CD4-positive, alpha-beta T cell treated with Interleukin-15 for 4 hours (primary cell): ENCODE measurements at regions not wholly inside any gene's neighbourhood (a gene's known extent, or its start where the extent isn't known, plus 50 kb on each side); places are given as distances from the start of the nearest gene placed in this dataset.

Experiments used
- DNase-seq: peaks from one replicate; pipeline ENCODE4 v3.0.0-alpha.2; 2020; ENCODE audit warnings: low spot score

- DNase-seq = no peak
Measured at GRCh38 chr3:21801631-21802030, 50.6 kb upstream of the ZNF385D start.

- DNase-seq = no peak
Measured at GRCh38 chr3:21803604-21804003, 52.6 kb upstream of the ZNF385D start.

- no peak for DNase-seq
Measured at GRCh38 chr3:21804330-21804729, 53.3 kb upstream of the ZNF385D start.

GRCh38 chr3:21806733-21807132 lies 55.7 kb upstream of the ZNF385D start:
- no peak for DNase-seq

DNA sequence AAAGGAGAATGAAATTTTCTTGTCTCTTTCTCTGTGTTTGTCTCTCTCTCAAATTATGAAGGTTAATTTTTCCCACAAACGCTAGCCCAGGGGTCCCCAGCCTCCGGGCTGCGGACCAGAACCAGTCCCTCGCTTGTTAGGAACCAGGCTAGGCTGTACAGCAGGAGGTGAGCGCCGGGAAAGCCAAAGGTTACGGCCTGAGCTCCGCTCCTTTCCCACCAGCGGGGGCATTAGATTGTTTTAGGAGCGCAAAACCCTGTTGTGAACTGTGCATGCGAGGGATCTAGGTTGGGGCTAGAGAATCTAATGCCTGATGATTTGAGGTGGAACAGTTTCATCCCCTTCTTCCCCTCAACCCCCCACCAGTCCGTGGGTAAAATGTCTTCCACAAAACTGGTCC lies 74.7 kb upstream of the ZNF385D start:
- DNase-seq = no peak

GRCh38 chr3:21826416-21826815 lies 75.4 kb upstream of the ZNF385D start:
- no peak for DNase-seq

GRCh38 chr3:21830541-21830940 lies 79.5 kb upstream of the ZNF385D start:
- DNase-seq = no peak

DNA sequence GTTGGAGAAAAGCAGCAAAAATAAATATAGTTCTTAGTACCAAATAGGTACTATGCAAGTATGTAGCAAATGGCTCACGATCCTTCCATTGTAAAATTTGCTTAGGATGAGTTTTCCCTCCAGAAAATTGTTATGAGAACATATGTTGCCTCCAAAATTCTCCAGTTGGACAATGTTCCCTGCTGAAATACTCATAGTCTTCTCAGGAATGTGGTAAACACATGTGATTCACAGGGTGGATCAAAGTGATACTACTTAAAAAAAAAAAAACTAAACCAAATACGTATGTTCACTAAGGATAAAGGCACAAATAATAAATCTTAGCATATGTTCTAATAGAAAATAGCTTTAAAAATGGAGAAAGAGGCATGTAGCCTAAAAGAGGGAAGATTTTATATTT lies 84.3 kb upstream of the ZNF385D start:
- DNase-seq = no peak

- no peak for DNase-seq
Measured at GRCh38 chr3:21836227-21836626, 85.2 kb upstream of the ZNF385D start.

DNA sequence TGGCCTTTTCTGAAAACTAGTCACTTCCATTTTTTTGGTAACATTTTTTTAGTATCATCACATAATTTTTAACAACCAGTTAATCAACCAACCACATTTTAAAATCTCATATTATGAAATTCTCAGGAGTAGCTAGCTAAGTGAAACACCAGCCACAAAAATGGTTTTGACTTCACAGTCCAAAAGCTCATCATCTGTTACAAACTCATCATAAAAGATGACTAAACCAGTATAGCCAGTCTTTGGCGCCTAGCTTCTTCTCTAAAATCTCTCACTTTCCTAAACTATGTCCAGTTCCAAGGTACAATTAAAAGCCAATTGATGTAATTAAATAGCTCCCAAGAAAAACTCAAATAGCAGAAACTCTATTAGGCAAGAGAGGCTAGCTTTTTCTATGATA lies 88.2 kb upstream of the ZNF385D start:
- no peak for DNase-seq

DNA sequence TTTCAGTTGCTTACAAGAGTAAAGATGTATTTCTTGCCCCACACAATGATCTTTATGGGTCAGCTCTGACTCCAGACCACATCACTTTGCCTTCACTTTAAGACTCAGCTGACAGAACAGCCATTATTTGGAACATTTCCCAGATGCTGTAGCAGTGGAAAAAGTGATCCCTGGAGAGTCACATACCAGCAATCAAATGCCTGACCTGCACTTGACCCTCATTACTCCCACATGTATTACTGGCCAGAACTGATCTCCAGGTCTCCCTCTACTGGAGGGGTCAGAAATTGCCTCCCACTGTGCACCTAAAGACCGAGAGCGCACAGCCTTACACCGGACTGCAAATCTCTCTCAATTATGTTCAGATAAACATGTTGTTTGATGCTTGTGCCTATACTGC lies 88.6 kb upstream of the ZNF385D start:
- no peak for DNase-seq

DNA sequence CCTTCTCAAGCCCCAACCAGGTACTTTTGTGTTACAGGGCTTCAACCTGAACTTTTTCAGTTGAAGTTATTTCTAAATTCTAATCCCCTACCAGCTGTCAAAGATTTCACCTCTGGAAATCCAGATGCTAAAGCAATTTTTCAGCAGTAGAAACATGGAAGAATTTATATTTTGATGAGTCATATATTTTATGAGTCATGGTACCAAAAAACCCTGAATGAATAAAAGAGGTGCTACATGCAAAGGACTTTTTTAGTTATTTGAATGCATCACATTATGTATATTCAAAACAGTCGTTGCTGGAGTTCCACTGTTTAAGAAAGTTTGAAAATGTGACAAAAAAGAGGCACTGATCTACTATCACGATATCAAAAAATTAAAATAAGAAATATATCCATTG lies 96.0 kb upstream of the ZNF385D start:
- no peak for DNase-seq

DNA sequence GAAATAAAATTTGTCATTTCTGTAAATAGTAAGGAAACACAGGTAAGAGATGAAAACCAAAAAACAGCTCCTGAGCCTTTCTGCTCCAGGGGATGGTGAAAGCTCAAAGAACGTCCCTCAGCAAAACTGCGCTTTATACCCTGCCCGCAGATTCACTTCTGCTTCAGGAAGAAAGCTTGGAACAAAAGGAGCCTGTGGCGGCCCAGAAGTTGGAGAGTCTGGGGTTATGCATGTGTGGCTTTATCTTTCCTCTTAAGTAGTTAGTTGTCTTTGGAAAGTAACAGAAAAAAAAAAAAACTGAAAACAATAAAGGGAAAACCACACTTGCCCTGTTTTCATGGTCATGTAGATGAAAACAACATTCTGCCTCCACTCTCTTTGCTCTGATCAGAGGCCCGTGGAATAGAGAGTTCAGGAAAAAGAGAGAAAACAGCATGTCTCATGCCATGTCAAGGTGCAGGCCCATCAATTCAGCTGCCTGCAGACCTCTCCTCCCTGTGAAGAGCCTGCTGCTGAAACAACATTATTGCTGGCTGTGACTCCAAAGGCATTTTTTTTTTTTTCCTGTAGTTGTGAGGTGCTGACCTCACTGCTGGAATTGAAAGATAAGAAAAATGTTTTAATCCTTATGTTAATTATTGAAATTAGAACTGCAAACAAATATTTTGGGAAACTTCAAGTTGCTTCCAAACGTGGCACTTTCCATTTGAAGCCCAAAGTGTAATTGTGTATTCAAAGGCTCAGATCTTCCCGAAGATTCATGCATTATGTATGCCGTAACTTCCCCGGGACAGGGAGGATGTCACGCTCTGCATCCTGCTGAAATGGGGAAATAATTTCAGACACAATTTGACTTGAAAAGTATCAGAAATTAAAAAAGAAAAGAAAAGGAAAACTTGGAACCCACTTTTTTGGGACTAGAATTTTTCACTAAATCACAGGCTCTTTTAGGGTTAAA lies 108.4 kb upstream of the ZNF385D start:
- no peak for DNase-seq

GRCh38 chr3:21860082-21860475 lies 109.1 kb upstream of the ZNF385D start:
- DNase-seq = no peak

DNA sequence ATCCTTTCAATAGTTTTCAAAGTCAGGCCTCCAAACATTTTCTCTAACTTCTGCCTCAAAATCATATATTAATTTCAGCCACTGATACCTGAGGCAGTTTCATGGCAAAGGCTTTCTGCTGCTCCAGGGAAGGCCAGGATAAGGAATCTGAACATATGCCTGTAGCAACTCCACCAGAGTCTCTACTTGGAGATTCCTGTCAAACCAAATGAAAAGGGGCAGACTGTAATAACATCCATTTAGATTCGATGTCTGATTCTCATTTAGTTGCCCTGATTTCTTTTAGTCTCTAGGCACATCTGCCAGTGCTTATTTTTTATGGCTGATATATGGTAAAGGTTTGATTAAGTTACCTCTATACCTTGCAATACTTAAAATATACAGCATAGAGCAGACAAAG lies 109.6 kb upstream of the ZNF385D start:
- DNase-seq = no peak

- DNase-seq = no peak
Measured at GRCh38 chr3:21876782-21877181, 125.8 kb upstream of the ZNF385D start.

- no peak for DNase-seq
Measured at GRCh38 chr3:21877214-21877754, 126.3 kb upstream of the ZNF385D start.

DNA sequence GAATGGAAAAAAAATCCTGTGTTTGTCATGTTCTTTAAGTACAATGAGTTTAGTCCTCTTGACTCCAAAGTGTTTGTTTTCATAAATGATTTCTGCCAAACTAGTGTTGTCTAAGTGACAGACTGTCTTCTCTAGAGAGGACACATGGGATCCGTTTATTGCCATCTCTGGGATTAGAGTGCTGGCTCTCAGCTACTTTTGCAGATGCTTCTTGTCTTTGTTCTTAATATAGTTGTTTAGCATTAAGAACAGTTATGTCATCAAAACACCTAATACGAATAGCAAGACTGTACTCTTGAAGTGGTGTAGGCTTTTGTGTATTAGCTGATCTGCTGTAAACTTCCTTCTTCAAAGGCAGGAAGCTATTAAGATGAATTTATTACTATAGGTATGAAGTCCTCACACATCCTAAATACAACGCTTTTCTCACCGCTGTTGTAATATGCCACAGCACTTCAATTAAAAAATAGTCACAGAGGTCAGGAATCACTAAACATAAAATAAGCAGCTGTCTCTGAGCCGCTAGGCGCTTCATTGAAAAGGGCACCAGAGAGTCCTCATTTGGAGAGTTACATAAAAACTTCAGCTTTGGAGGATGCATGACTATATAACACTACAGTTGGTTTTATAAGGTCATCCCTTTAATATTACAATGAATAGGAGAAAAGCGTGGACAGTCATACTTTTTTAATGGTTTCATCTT lies 128.3 kb upstream of the ZNF385D start:
- DNase-seq = no peak

DNA sequence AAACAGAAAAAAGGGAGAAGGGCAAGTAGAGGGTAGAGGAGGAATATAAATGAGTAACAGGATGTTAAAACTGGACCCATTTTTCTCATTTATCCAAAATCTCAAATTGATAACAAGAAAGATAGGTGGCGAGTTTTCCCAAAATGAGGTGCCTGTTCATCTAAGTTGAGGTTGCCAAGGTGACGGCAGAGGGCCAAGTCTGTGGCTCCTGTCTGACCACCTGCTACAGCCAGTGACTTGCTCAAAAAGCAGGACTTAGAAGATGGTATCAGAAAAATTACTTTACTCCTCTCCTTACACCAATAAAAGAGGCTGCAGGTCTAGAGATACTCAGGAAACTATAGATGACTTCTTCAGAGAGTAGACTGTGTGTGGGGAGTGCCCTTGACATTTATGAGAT lies 137.6 kb upstream of the ZNF385D start:
- DNase-seq = no peak

DNA sequence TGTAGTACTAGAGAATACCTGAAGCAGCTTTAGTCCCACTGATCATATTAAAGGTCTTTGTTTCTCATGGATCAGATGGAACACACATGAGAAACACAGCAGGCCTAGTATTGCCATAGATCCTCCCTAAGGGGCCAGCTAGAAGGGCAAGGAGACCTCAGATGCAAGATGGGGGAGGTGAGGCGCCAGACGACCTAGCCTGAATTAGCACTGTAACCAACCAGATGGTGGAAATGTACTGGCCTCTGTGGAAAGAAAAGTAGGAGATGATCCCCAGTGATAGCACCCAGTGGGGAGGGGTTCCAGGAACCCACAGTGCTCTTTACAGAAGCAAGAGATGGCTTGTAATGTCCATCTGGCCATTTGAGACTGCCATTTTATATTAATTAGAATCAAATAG lies 138.2 kb upstream of the ZNF385D start:
- DNase-seq = no peak

DNA sequence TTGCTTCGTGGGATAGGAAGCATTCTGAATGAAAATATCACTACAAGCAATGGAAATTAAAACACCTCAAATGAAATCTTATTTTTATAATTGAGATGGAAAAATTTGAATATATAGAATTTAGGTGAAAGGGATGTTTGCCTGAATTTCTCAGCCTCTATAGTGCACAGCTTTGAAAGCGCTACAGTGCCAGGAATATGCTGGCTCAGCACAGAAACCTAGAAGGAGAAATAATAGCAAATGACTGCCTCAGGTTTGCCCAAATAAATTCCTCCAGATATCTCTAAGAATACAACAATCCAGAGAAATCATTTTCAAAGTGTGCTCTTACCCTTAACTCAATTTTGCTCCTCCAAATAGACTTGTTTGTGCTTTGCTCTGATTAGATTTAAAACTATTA lies 141.1 kb upstream of the ZNF385D start:
- DNase-seq = no peak

- DNase-seq = no peak
Measured at GRCh38 chr3:21893242-21893641, 142.2 kb upstream of the ZNF385D start.
